ENCODE measurements at regions not wholly inside any gene's neighbourhood (a gene's known extent, or its start where the extent isn't known, plus 50 kb on each side); places are given as distances from the start of the nearest gene placed in this dataset.

- TF ChIP-seq POLR2A (IDR thresholded peaks at IDR 0.05), result no peak
- TF ChIP-seq CTCF (IDR thresholded peaks at IDR 0.05), result no peak
Observed at GRCh38 chr4:148510211-148510610, 68.0 kb upstream of the NR3C2 start.
